Omental fat pad (tissue), 3 donors: ENCODE measurements at regions not wholly inside any gene's neighbourhood (a gene's known extent, or its start where the extent isn't known, plus 50 kb on each side); places are given as distances from the start of the nearest gene placed in this dataset.

Experiments used
- ATAC-seq: fragments of 150-250 bp; one replicate; pipeline ENCODE4 v1.9.1; 2016; ENCODE audit warnings: mild to moderate bottlenecking, moderate library complexity; ENCODE audit not compliant: low FRiP score
- DNase-seq: peaks from one replicate; pipeline ENCODE4 v3.0.0-alpha.2; 2019; ENCODE audit warnings: low spot score
- TF ChIP-seq, protein P1 (sequence below), 3 donors: fragments of 450-650 bp; IDR thresholded peaks; one replicate each; pipeline ENCODE4 v1.5.1; 2016 to 2017; ENCODE audit warnings: antibody characterized with exemption in 3 of 3, mild to moderate bottlenecking in 3 of 3, moderate library complexity in 2 of 3

DNA sequence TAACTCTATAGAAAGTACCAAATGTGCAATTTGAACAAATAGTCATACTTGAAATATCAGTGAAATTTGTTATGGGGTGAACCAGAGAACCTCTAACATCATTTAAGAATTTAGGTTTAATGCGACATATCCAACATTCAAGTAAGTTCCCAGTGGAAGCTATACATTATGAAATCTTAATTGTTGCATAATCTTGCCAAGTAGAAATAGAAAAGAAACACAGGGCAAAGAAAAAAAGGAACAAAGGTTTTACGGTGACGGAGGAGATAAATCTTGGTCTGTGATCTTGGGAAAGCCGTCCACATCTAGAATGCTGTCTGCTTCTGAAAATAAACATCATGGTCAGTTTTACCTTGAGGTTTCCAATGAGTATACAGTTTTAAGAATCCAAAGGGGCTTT lies 445.7 kb downstream of the RFC3 start:
- TF ChIP-seq, protein P1, sequence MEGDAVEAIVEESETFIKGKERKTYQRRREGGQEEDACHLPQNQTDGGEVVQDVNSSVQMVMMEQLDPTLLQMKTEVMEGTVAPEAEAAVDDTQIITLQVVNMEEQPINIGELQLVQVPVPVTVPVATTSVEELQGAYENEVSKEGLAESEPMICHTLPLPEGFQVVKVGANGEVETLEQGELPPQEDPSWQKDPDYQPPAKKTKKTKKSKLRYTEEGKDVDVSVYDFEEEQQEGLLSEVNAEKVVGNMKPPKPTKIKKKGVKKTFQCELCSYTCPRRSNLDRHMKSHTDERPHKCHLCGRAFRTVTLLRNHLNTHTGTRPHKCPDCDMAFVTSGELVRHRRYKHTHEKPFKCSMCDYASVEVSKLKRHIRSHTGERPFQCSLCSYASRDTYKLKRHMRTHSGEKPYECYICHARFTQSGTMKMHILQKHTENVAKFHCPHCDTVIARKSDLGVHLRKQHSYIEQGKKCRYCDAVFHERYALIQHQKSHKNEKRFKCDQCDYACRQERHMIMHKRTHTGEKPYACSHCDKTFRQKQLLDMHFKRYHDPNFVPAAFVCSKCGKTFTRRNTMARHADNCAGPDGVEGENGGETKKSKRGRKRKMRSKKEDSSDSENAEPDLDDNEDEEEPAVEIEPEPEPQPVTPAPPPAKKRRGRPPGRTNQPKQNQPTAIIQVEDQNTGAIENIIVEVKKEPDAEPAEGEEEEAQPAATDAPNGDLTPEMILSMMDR (IDR thresholded peaks at IDR 0.05), result no peak
- DNase-seq (no peak), ATAC-seq (no peak)

DNA sequence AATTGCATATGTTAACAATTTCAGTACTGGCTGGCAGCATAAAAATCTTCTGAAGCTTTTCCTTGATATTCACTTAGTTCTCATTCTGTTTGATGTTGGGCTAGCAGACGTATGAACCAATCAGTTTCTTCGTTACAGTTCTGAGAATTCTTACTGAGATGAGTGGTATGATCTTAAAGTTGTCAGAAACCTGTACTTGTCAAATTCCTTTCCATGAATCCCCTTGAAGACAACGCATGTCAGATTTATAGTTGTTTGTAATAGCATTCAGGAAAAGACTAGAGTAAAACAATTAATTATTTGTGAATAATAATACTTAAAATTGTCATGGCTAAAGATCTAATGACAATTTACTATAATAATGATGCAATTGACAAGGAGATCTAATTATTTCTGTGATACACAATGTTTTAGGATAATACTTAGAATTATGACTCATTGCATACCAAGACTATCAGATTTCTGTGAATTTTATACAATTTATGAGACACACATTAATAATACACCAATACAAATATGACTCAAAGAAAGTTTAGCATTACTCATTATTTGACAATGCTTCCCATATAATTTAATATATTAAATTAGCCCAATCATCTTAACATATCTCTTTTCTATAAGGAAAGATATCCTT lies 447.2 kb downstream of the RFC3 start:
- TF ChIP-seq, protein P1 (IDR thresholded peaks at IDR 0.05), result no peak
- no peak for DNase-seq
- no peak for ATAC-seq

DNA sequence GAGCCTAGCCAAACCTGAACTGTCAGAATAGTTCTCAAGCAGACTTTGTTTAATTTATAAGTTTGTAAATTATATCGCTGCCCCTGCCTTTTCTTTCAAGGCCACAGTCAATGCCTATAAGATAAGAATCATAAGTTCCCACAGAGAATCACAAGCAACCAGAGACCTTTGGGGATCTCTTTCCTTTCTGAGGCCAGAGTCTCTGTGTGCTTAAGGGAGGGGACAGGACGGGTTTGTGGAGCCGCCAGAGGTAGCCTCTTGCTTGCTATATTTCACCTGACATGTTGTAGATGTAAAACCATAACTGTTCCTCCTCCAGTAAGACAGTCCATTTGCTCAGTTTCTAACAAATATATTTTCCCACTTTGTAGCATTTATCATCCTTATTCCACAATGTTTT lies 458.8 kb downstream of the RFC3 start:
- no peak for ATAC-seq
- DNase-seq, result no peak
- TF ChIP-seq, protein P1 (IDR thresholded peaks at IDR 0.05), result no peak

DNA sequence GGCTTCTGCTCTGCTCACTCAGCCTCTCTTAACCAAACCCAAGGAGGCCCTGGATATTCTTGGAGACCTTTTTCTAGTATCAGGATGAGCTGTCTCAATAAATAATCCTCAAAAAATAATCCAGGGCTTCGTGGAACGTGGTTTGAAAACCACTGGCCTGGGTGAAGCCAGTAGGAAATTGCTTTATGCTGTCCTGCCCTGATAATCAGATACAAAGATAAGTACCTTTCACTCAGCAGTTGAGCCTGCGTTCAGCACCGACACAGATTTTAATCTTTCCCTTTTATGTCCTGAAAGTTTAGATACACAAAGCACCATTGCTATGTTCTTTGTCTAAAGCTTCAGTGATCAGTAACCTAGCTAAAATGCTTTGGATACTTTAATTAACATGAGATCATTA lies 460.0 kb downstream of the RFC3 start:
- TF ChIP-seq, protein P1 (IDR thresholded peaks at IDR 0.05), result no peak
- ATAC-seq (no peak), DNase-seq (no peak)

DNA sequence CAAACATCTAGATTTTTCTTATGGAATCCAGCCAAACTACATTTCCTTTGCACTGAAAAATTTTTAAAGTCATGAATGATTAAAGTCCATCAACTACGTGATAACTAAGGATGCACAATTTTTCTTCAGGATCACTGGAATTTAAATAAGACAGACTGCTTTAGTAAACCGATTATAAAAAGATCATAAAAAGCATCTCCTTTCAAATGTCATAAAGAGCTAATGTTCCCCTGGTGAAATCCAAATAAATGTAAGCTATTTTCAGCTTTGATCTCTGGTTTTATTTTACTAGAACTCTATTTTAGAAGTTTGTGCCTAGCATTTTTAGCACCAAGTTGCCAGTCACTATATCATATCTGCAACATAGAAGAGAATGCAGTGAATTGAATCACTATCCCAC lies 460.8 kb downstream of the RFC3 start:
- ATAC-seq (no peak), DNase-seq (no peak)
- TF ChIP-seq, protein P1 (IDR thresholded peaks at IDR 0.05), result no peak

DNA sequence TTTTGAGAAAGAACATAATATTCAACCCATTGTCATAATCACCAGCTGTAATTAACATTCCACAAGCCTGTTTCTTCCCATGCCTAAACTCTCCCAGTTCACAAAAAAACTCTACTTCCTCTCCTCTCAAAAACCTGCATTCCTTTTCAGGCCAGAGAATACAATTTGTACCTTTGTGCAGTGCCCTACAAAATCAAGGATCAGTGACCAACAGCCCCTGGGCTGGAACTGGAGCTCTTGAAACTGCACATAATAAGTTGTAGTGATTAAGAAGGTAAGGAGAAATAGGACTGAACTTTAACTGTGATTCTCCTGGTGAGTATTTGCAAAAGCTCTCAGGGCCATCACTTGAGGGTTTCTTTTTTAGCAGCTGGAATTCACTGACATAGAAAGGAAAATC lies 472.7 kb downstream of the RFC3 start:
- TF ChIP-seq, protein P1 (IDR thresholded peaks at IDR 0.05), result no peak
- ATAC-seq (no peak), DNase-seq (no peak)

DNA sequence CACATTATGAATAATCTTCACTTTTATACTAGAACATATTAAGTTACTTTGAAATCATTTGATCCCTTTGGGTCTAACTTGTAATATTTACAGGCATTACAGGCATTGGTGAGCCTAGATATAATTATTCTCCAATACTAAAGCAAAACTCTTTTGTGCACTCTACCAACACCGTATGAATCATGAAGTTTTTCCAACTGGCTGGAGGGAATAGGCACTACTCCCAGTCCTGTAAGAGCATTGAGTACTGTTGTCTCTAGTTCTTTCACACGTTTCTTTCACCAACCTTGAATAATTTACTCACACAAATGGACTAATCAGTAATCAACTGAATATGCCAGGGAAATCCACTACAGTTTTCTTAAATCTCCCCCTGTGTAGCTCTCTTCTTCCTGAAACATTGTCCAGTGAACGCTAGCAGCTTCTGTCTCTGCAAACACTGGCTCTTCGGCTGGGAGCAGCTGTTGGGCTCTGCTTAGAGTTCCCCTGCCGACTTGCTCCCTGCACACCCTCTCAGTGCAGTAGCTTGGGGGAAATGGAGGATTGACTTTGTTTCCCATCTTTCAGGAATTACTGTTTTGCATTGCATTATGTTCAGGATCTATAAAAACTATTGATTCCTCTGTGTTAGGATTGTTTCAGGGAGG lies 476.7 kb downstream of the RFC3 start:
- no peak for DNase-seq
- no peak for ATAC-seq
- TF ChIP-seq, protein P1 (IDR thresholded peaks at IDR 0.05), result no peak
